IPS-15b (cell line): ENCODE measurements at regions not wholly inside any gene's neighbourhood (a gene's known extent, or its start where the extent isn't known, plus 50 kb on each side); places are given as distances from the start of the nearest gene placed in this dataset.

Experiments
- H3K27me3 ChIP-seq: one replicate; pipeline ENCODE4 v1.6.1; 2013; ENCODE audit warnings: low read length; ENCODE audit not compliant: control insufficient read depth, insufficient read depth
- H3K36me3 ChIP-seq: one replicate; pipeline ENCODE4 v1.6.1; 2013; ENCODE audit warnings: low read length; ENCODE audit not compliant: control insufficient read depth, insufficient read depth
- H3K4me1 ChIP-seq: one replicate; pipeline ENCODE4 v1.6.1; 2013; ENCODE audit warnings: mild to moderate bottlenecking, low read length; ENCODE audit not compliant: control insufficient read depth, insufficient read depth
- H3K4me3 ChIP-seq: one replicate; pipeline ENCODE4 v1.5.1; 2013; ENCODE audit warnings: low read depth, low read length
- H3K9ac ChIP-seq: one replicate; pipeline ENCODE4 v1.6.1; 2013; ENCODE audit warnings: low read depth, mild to moderate bottlenecking, low read length
- H3K9me3 ChIP-seq: one replicate; pipeline ENCODE4 v1.6.1; 2013; ENCODE audit warnings: mild to moderate bottlenecking, low read length; ENCODE audit not compliant: control insufficient read depth, insufficient read depth

- Histone ChIP-seq H3K27me3 (no peaks in the 10 kb centered on the region), H3K4me3 (no peak overlapping the region), H3K9ac (no peak overlapping the region), H3K36me3 (no peaks in the 10 kb centered on the region), H3K9me3 (no peaks in the 10 kb centered on the region), H3K4me1 (peaks cover 6% of the 10 kb centered on the region)
Measured at GRCh38 chr1:31127266-31127665, 61.7 kb upstream of the PUM1 start.

GRCh38 chr1:31122741-31123140, 57.2 kb upstream of the PUM1 start:
- Histone ChIP-seq H3K36me3 (no peaks in the 10 kb centered on the region), H3K9ac (peak overlapping the region; percentile 16), H3K27me3 (no peaks in the 10 kb centered on the region), H3K9me3 (no peaks in the 10 kb centered on the region), H3K4me3 (no peak overlapping the region), H3K4me1 (peaks cover 12% of the 10 kb centered on the region)

DNA sequence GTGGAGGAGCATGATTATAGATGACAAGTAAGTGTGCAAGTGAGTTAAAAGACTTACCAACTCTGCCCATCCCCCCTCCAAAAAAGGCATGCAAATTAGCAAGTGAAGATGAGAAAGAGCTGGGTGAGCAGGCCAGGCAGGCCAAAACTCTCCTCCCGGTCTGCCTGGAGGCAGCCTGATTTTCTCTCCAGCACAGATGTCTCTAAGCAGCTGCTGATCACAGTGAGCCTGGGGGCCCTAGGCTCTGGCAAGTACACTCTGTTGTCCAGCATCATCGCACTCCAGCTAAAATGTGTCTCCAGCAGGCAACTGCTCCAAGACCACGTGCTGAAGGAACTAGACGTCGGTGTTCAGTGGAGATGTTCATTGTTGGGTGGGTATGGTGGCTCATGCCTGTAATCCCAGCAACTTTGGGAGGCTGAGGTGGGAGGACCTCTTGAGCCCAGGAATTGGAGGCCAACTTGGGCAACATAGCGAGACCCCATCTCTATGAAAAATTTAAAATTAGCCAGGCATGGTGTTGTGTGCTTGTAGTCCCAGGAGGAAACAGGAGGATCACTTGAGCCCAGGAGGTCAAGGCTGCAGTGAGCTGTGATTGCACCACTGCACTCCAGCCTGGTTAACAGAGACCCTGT, 56.7 kb upstream of the PUM1 start:
- H3K4me3 ChIP-seq, result no peak overlapping the region
- no peaks in the 10 kb centered on the region for H3K36me3 ChIP-seq
- no peaks in the 10 kb centered on the region for H3K9me3 ChIP-seq
- peak overlapping the region; percentile 14 for H3K9ac ChIP-seq
- H3K27me3 ChIP-seq, result no peaks in the 10 kb centered on the region
- H3K4me1 ChIP-seq, result peaks cover 12% of the 10 kb centered on the region

DNA sequence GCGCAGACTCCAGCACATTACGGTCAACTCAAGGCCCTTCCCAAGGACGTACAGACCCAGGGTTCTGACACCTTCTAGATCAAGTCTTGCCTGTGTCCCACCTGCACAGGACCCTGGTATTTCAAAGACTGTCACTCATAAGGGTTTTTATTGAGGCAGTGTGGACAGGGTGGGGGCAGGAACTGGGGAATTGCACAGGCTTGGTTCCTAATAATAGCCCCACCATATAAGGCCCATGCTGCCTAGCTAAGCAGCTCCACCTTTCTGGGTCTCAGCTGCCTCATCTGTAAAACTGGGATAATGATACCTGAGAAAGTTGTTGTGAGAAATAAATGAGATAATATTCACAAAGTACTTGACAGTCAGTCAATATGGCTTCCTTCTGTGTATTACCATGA, 55.3 kb upstream of the PUM1 start:
- Histone ChIP-seq H3K9ac (no peak overlapping the region), H3K4me1 (peaks cover 12% of the 10 kb centered on the region), H3K36me3 (no peaks in the 10 kb centered on the region), H3K9me3 (no peaks in the 10 kb centered on the region), H3K4me3 (no peak overlapping the region), H3K27me3 (no peaks in the 10 kb centered on the region)

- no peak overlapping the region for H3K4me3 ChIP-seq
- no peaks in the 10 kb centered on the region for H3K9me3 ChIP-seq
- H3K27me3 ChIP-seq, result no peaks in the 10 kb centered on the region
- peaks cover 5% of the 10 kb centered on the region for H3K4me1 ChIP-seq
- H3K36me3 ChIP-seq, result no peaks in the 10 kb centered on the region
- no peak overlapping the region for H3K9ac ChIP-seq
Measured at GRCh38 chr1:31116022-31116421, 50.5 kb upstream of the PUM1 start.
